ENCODE measurements at regions not wholly inside any gene's neighbourhood (a gene's known extent, or its start where the extent isn't known, plus 50 kb on each side); places are given as distances from the start of the nearest gene placed in this dataset.

- H3K4me3 ChIP-seq, result no peak overlapping the region
- DNase-seq (ENCODE audit: low spot score), result no peak
- Mint-ChIP-seq H3K9me3 (peaks cover 6% of the 10 kb centered on the region; the same call in 2 of the 3 replicates), H3K36me3 (ENCODE audit: low read depth) (peaks cover 4% of the 10 kb centered on the region; the same call in 2 of the 3 replicates), H3K27ac (no peak overlapping the region), H3K27me3 (ENCODE audit: insufficient read depth, low read depth, poor library complexity) (no peaks in the 10 kb centered on the region), H3K4me3 (no peak overlapping the region), H3K4me1 (peaks cover 24% of the 10 kb centered on the region)
- H3K9me2 ChIP-seq (ENCODE audit: insufficient read depth), result 0 out of 2 replicates have a peak, but pooled peaks cover 3% of the 10 kb centered on the region
- peaks cover 24% of the 10 kb centered on the region for H3K4me1 ChIP-seq (ENCODE audit: insufficient read depth)
- H3K79me2 ChIP-seq (replicated peaks; ENCODE audit: insufficient read depth), result no peaks in the 10 kb centered on the region
- ATAC-seq, result no peak
- H4K20me1 ChIP-seq (replicated peaks; ENCODE audit: insufficient read depth), result no peaks in the 10 kb centered on the region
- H3K36me3 ChIP-seq (ENCODE audit: insufficient read depth), result no peaks in the 10 kb centered on the region; the same call in 1 of the 2 replicates
- H3K4me2 ChIP-seq, result peak overlapping the region; percentile 44; the same call in 1 of the 2 replicates
- TF ChIP-seq CTCF (conservative IDR thresholded peaks at IDR 0.05; ENCODE audit: low read depth in 2 of 2) (no peak), ZNF331 (CRISPR knock-in tag; IDR thresholded peaks at IDR 0.05; ENCODE audit: low read depth) (no peak), EZH2 (IDR thresholded peaks at IDR 0.05; ENCODE audit: low read depth, unreplicated experiment) (no peak), JUNB (IDR thresholded peaks at IDR 0.05; ENCODE audit: unreplicated experiment) (no peak), ETS1 (IDR thresholded peaks at IDR 0.05) (no peak), EZH2phosphoT487 (IDR thresholded peaks at IDR 0.05; ENCODE audit: unreplicated experiment) (no peak), ZNF114 (CRISPR knock-in tag; IDR thresholded peaks at IDR 0.05) (no peak), NANOG (IDR thresholded peaks at IDR 0.05; ENCODE audit: borderline replicate concordance) (no peak), POLR2AphosphoS5 (IDR thresholded peaks at IDR 0.05; ENCODE audit: low read depth) (no peak), REST (IDR thresholded peaks at IDR 0.05; ENCODE audit: unreplicated experiment) (no peak), ZNF462 (CRISPR knock-in tag; IDR thresholded peaks at IDR 0.05) (no peak)
- H3K27me3 ChIP-seq (ENCODE audit: insufficient read depth), result no peaks in the 10 kb centered on the region
- H2AFZ ChIP-seq, result no peak overlapping the region
- H3K27ac ChIP-seq (ENCODE audit: low read depth), result no peak overlapping the region
- H3F3A ChIP-seq (replicated peaks; ENCODE audit: low read depth), result no peaks in the 10 kb centered on the region; the same call in 1 of the 2 replicates
Measured at GRCh38 chr5:30661730-30662129, 531.8 kb upstream of the CDH6 start.

Measured in GM23338 (cell line).